Stimulated activated memory B cell treated with anti-CD40 and anti-IgM and Interleukin-4, amounts not matched to agents 10 μg/mL and 1 μg/mL and 100 μg/mL, for 72 hours (primary cell): ENCODE measurements at regions not wholly inside any gene's neighbourhood (a gene's known extent, or its start where the extent isn't known, plus 50 kb on each side); places are given as distances from the start of the nearest gene placed in this dataset.

Experiments used
- ATAC-seq: fragments of 150-1000 bp; cut with Tn5 transposase; 2 replicates; pipeline ENCODE4 v1.10.0; 2021
- H3K27ac Mint-ChIP-seq: one replicate; pipeline ENCODE4 v1.8.0; 2022; ENCODE audit warnings: mild to moderate bottlenecking, mixed read lengths
- H3K27me3 Mint-ChIP-seq: one replicate; pipeline ENCODE4 v1.8.0; 2022; ENCODE audit warnings: mixed read lengths
- H3K36me3 Mint-ChIP-seq: one replicate; pipeline ENCODE4 v1.8.0; 2022; ENCODE audit warnings: mixed read lengths
- H3K4me1 Mint-ChIP-seq: one replicate; pipeline ENCODE4 v1.8.0; 2022; ENCODE audit warnings: mixed read lengths
- H3K4me3 Mint-ChIP-seq: one replicate; pipeline ENCODE4 v1.8.0; 2022; ENCODE audit warnings: mild to moderate bottlenecking, moderate library complexity, mixed read lengths
- H3K9me3 Mint-ChIP-seq: one replicate; pipeline ENCODE4 v1.8.0; 2022; ENCODE audit warnings: mixed read lengths

- H3K4me3 Mint-ChIP-seq = no peak overlapping the region
- H3K4me1 Mint-ChIP-seq = no peaks in the 10 kb centered on the region
- no peaks in the 10 kb centered on the region for H3K36me3 Mint-ChIP-seq
- H3K27ac Mint-ChIP-seq = no peak overlapping the region
- ATAC-seq = no peak
- H3K27me3 Mint-ChIP-seq = no peaks in the 10 kb centered on the region
- peaks cover 6% of the 10 kb centered on the region for H3K9me3 Mint-ChIP-seq
These were observed 450.8 kb upstream of the TLE4 start for GRCh38 chr9:79120941-79121340.

DNA sequence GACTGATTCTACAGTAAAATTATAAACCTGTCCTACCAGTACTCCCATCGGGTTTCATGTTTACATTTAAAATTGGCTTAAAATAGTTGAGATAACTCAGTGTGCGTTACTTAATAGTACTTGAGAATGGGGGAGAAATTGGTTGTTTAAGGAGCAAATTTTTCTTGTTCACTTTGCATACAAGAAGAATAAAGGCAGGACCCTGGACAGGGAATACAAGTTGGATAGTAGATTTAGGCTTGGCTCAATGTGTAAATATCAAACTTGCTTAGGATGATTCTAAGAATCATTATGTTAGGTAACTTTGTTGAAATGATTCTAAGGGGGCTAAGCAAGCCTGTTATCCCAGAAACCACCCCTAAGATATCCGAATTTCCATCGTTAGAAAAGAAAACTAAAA, 448.4 kb upstream of the TLE4 start:
- no peak for ATAC-seq
- Mint-ChIP-seq H3K27ac (no peak overlapping the region), H3K36me3 (no peaks in the 10 kb centered on the region), H3K4me1 (no peaks in the 10 kb centered on the region), H3K27me3 (no peaks in the 10 kb centered on the region), H3K9me3 (peaks cover 6% of the 10 kb centered on the region), H3K4me3 (no peak overlapping the region)

DNA sequence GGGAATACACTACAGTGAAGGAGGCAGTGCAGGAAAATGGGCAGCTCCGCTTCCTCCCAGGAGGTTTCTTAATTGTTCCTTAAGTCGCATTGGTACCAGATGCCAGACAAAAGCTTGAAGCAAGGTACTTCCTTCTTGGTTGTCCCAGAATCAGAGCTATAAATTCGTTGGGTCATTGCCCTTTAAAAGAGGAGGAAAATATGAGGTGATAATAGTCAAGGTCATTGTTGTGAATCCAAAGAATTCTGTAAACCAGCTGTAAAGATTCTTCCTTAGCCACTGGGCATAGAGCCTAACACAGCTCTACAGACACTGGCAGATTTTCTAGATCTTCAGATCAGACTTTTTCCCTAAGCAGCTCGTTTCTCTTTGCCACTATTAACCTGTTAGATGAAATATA, 444.1 kb upstream of the TLE4 start:
- ATAC-seq = no peak
- no peak overlapping the region for H3K4me3 Mint-ChIP-seq

DNA sequence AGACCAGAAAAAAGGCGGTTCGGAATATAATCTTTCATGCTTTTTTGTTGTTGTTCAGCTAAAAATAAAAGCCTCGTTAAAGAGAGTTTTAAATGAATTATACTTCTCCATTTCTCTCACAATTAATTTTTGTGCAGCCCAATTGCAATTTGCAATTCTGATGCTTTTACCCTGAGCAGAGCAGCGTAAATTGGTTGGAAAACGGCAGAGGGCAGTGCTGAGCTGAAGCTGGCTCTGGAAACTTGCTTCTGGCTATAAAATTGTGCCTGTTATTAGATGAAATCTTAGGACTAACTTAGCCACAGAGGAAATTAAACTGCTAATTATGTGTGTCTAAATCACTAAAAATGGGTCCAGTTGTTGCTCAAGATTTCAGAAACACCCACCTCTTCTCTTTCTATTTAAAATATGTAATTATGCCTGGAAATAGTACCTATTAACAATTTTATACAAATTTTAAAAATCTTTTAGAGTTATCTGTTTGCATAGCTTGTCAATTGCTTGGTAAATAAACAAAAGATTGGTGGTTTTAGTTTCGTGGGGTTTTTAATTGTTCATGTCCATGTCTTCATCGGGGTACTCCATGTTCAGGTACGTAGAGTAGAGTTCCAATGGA, 441.8 kb upstream of the TLE4 start:
- H3K9me3 Mint-ChIP-seq = no peaks in the 10 kb centered on the region
- peaks cover 6% of the 10 kb centered on the region for H3K4me1 Mint-ChIP-seq
- no peak for ATAC-seq
- H3K36me3 Mint-ChIP-seq = no peaks in the 10 kb centered on the region
- no peak overlapping the region for H3K27ac Mint-ChIP-seq
- no peaks in the 10 kb centered on the region for H3K27me3 Mint-ChIP-seq
- no peak overlapping the region for H3K4me3 Mint-ChIP-seq

More for the DNA sequence above, 444.1 kb upstream of the TLE4 start:
- Mint-ChIP-seq H3K27ac (no peak overlapping the region), H3K36me3 (no peaks in the 10 kb centered on the region), H3K9me3 (peaks cover 1% of the 10 kb centered on the region), H3K4me1 (peaks cover 6% of the 10 kb centered on the region), H3K27me3 (no peaks in the 10 kb centered on the region)

DNA sequence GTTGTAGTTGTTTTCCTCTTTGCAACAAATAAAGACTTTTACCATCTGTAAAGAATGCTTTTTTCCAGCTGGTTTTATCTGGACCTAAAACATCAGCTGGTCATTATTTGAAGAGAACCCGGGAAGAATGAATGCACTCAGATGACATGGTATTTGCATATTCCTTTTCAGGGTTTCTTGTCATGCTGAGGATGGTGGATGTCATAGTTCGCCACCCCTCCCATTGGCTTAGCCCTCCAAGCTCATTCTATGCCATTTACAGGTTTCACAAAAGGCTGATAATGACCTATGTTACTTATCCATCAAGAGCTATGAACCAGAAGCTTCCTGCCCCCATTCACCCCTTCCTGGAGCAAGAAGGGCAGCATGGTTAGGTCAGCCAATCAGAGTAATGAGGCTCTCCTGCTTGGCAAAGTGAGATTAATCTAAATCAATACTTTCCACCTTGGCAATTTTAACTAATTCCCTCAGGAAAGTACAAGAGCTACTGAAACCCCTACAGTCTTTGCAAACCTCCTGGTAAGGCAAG, 440.5 kb upstream of the TLE4 start:
- H3K4me3 Mint-ChIP-seq = no peak overlapping the region
- no peaks in the 10 kb centered on the region for H3K9me3 Mint-ChIP-seq
- no peaks in the 10 kb centered on the region for H3K36me3 Mint-ChIP-seq
- H3K4me1 Mint-ChIP-seq = peaks cover 6% of the 10 kb centered on the region
- H3K27ac Mint-ChIP-seq = no peak overlapping the region
- ATAC-seq = no peak
- H3K27me3 Mint-ChIP-seq = no peaks in the 10 kb centered on the region

DNA sequence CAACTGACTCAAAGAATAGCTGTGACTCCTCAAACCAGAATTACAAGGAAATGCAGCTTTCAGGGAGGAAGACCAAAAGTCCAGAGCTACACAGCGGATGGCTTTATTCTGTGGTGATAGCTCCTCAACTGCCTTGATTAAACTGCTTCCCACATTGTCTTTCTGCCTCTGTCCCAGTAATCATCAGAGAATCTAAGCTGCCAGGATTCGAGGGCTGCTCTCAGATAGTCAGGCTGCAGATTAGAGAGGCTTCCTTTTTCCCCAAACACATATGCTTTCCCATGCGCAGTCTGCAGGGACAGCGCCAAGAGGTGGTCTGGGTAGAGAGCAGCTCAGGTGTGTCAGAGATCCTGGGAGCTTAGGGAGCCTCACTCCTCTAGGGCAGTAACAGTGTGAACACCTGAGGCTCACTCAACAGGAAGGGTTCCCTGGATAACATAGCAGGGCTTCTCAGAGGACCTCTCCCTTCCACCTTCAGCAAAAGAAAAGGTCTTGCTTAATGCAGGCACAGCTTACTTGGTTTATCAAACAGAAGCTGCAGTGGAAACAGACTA, 439.9 kb upstream of the TLE4 start:
- H3K27me3 Mint-ChIP-seq = no peaks in the 10 kb centered on the region
- no peak overlapping the region for H3K4me3 Mint-ChIP-seq
- H3K4me1 Mint-ChIP-seq = peaks cover 6% of the 10 kb centered on the region
- no peaks in the 10 kb centered on the region for H3K36me3 Mint-ChIP-seq
- ATAC-seq = peak; percentile 41
- H3K27ac Mint-ChIP-seq = no peak overlapping the region
- H3K9me3 Mint-ChIP-seq = no peaks in the 10 kb centered on the region

DNA sequence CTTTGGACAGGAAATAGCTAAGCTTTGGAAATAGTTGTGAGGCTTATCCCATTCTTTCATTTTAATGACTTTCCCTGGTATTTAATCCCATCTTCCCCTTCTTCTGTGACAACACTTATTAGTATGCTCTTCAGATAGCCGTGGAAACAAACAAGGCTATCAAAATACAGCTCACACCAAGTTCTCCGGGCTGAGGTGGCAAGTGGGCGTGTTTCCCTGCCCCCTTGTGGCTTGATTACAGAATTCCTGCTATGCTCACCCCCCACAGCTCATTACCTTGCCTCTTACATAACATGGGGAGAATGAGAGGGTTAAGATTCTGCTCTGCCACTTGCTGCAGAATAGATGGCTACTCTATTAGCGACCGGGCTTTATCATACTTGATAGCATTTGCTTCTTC, 437.1 kb upstream of the TLE4 start:
- Mint-ChIP-seq H3K4me1 (peaks cover 6% of the 10 kb centered on the region), H3K27ac (no peak overlapping the region), H3K4me3 (no peak overlapping the region), H3K36me3 (no peaks in the 10 kb centered on the region), H3K9me3 (no peaks in the 10 kb centered on the region), H3K27me3 (no peaks in the 10 kb centered on the region)
- no peak for ATAC-seq

DNA sequence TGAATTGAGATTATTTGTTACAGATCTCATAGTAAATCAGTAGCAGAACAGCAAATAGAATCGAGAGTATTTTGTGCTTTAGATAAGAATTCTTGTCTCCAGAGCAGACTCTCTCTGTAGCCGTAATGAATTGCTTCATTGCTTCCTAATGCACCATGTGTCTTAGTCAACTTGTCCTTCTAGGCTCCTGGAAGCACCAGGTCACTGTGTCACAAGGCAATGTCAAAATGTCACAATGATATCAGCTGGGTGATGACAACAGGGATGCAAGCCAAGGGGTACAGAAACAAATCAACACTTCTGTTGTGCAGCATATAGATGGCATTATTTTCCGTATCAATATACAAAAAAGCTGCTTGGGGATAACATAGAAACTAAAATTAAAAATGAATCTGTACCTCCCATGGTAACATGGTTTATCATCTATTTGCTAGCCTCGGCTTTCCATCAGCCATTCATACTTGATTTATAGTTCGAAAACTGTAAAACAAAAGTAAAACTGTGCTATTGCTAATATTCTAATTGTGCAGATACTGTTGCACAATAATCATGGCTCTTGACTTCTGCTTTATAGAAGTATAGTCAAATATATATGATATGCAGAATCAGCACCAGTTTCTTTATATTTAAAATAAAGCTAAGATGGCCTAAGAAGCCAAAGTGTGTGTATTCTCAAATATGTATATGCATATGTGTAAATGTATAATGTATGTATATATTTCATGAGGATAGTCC, 435.9 kb upstream of the TLE4 start:
- no peaks in the 10 kb centered on the region for H3K4me1 Mint-ChIP-seq
- no peak for ATAC-seq
- H3K9me3 Mint-ChIP-seq = no peaks in the 10 kb centered on the region
- no peaks in the 10 kb centered on the region for H3K36me3 Mint-ChIP-seq
- no peak overlapping the region for H3K4me3 Mint-ChIP-seq
- H3K27ac Mint-ChIP-seq = no peak overlapping the region
- H3K27me3 Mint-ChIP-seq = no peaks in the 10 kb centered on the region

DNA sequence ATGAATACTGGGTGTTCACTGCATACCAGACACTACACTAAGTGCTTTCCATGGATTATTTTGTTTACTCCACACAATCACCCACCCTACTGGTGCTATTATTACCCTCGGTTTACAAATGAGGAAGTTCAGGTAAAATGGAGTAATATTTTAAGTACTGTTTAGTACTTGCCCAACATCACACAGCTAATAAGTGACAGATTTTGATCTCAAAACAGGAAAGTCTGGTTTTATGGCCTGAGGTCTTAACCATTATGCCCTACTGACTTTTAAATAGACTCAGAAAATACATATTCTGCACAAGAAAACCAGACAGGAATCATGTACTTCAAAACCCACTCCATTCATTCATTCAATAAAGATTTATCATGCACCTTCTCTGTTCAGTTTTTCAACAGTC, 431.0 kb upstream of the TLE4 start:
- H3K4me3 Mint-ChIP-seq = no peak overlapping the region
- ATAC-seq = no peak
- no peaks in the 10 kb centered on the region for H3K9me3 Mint-ChIP-seq
- H3K27me3 Mint-ChIP-seq = no peaks in the 10 kb centered on the region
- no peaks in the 10 kb centered on the region for H3K36me3 Mint-ChIP-seq
- H3K4me1 Mint-ChIP-seq = no peaks in the 10 kb centered on the region
- H3K27ac Mint-ChIP-seq = no peak overlapping the region

GRCh38 chr9:79143211-79143610, 428.6 kb upstream of the TLE4 start:
- Mint-ChIP-seq H3K9me3 (no peaks in the 10 kb centered on the region), H3K4me1 (no peaks in the 10 kb centered on the region), H3K27me3 (no peaks in the 10 kb centered on the region), H3K36me3 (no peaks in the 10 kb centered on the region), H3K27ac (no peak overlapping the region), H3K4me3 (no peak overlapping the region)
- no peak for ATAC-seq

- Mint-ChIP-seq H3K27ac (no peak overlapping the region), H3K27me3 (no peaks in the 10 kb centered on the region), H3K36me3 (no peaks in the 10 kb centered on the region), H3K4me3 (no peak overlapping the region), H3K4me1 (no peaks in the 10 kb centered on the region), H3K9me3 (no peaks in the 10 kb centered on the region)
- no peak for ATAC-seq
These were observed 426.3 kb upstream of the TLE4 start for GRCh38 chr9:79145442-79145841.

DNA sequence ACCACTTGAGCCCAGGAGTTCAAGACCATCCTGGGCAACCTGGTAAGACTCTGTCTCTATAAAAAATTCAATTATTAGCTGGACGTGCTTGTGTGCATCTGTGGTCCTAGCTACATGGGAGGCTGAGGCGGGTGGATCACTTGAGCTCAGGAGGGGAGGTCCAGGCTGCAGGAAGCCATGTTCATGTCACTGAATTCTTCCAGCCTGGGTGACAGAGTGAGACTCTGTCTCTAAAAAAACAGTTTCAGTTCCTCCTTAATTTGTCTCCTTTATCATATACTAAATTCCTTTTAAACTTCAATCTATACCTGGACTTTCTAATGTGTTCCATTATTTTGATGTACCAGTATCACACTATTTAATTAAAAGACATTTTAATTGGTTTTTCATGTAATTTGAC, 422.2 kb upstream of the TLE4 start:
- Mint-ChIP-seq H3K27me3 (no peaks in the 10 kb centered on the region), H3K4me1 (no peaks in the 10 kb centered on the region), H3K27ac (no peak overlapping the region), H3K9me3 (no peaks in the 10 kb centered on the region), H3K4me3 (no peak overlapping the region), H3K36me3 (no peaks in the 10 kb centered on the region)
- ATAC-seq = no peak

- Mint-ChIP-seq H3K9me3 (no peaks in the 10 kb centered on the region), H3K4me3 (no peak overlapping the region), H3K4me1 (no peaks in the 10 kb centered on the region), H3K36me3 (no peaks in the 10 kb centered on the region), H3K27me3 (no peaks in the 10 kb centered on the region), H3K27ac (no peak overlapping the region)
- no peak for ATAC-seq
These were observed 420.0 kb upstream of the TLE4 start for GRCh38 chr9:79151791-79152190.

DNA sequence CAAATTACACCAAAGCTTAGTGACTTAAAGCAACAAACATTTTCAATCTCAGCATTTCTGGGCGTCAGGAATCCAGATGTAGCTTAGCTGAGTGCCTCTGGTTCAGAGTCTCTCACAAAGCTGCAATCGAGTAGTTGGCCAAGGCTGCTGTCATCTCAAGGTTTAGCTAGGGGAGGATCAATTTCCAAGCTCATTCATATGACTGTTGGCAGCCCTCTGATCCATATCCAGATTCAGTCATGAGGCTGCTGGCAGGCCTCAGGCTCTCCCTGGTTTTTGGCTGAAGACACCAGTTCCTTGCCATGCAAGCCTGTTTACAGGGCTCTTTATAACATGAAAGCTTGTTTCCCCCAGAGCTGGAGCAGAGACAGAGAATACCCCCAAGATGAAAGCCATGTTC, 419.5 kb upstream of the TLE4 start:
- no peaks in the 10 kb centered on the region for H3K9me3 Mint-ChIP-seq
- H3K27me3 Mint-ChIP-seq = no peaks in the 10 kb centered on the region
- no peaks in the 10 kb centered on the region for H3K4me1 Mint-ChIP-seq
- no peak overlapping the region for H3K4me3 Mint-ChIP-seq
- ATAC-seq = no peak
- no peaks in the 10 kb centered on the region for H3K36me3 Mint-ChIP-seq
- H3K27ac Mint-ChIP-seq = no peak overlapping the region

DNA sequence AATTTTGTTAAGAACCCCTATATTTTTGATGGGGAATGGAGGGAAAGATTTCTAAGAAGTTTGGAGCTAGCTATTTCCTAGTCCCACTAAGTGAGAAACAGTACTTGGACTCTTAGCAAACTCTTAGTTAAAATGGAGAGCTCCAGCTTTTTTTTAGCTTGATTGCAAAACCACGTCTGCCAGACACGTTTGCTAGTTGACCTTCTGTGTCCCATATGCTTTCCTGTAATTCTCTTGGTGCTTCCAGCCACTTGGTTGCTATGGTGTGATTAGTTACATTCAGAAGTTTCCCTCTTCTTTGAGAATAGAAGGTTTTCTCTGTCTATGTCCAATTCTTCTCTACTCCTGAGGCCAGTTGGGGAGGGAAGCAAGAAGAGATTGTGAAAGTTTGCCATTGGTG, 417.0 kb upstream of the TLE4 start:
- no peak overlapping the region for H3K4me3 Mint-ChIP-seq
- H3K27me3 Mint-ChIP-seq = no peaks in the 10 kb centered on the region
- H3K9me3 Mint-ChIP-seq = no peaks in the 10 kb centered on the region
- ATAC-seq = no peak
- H3K36me3 Mint-ChIP-seq = no peaks in the 10 kb centered on the region
- H3K27ac Mint-ChIP-seq = no peak overlapping the region
- no peaks in the 10 kb centered on the region for H3K4me1 Mint-ChIP-seq

GRCh38 chr9:79155308-79155707, 416.5 kb upstream of the TLE4 start:
- no peak overlapping the region for H3K27ac Mint-ChIP-seq
- H3K4me1 Mint-ChIP-seq = no peaks in the 10 kb centered on the region
- no peak overlapping the region for H3K4me3 Mint-ChIP-seq
- H3K36me3 Mint-ChIP-seq = no peaks in the 10 kb centered on the region
- no peak for ATAC-seq
- no peaks in the 10 kb centered on the region for H3K27me3 Mint-ChIP-seq
- no peaks in the 10 kb centered on the region for H3K9me3 Mint-ChIP-seq
